SK-N-DZ (cell line): ENCODE measurements at regions not wholly inside any gene's neighbourhood (a gene's known extent, or its start where the extent isn't known, plus 50 kb on each side); places are given as distances from the start of the nearest gene placed in this dataset.
"Not testable (repeated sequence)": the region's sequence is repeated elsewhere in the genome, so short reads cannot be mapped to it uniquely, and the experiment has no call there.

ENCODE experiments used
- DNase-seq: peaks from one replicate; pipeline ENCODE4 v3.0.0-alpha.2; 2015; ENCODE audit warnings: low spot score

DNA sequence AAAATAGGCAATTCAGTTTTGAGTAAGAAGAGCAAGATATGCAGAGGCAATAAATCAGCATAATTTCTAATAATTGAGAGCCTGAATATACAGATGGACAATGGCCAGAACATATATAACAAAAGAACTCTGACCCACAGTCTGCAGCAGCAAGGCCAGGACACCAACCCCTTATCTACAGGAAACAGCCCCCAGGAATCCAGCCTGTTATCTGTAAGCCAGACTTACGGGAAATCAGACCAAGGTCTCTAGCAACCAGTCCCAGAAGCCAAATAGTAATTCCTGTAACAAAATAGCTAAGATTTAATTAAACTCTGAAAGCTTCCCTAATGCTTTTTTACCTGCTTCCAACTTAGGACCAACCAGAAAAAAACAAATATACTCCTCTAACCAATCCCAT is 434.5 kb upstream of the GYPC start:
- no peak for DNase-seq

- no peak for DNase-seq
These were observed 433.7 kb upstream of the GYPC start for GRCh38 chr2:126222278-126222677.

GRCh38 chr2:126224776-126225175 is 431.2 kb upstream of the GYPC start:
- no peak for DNase-seq

DNA sequence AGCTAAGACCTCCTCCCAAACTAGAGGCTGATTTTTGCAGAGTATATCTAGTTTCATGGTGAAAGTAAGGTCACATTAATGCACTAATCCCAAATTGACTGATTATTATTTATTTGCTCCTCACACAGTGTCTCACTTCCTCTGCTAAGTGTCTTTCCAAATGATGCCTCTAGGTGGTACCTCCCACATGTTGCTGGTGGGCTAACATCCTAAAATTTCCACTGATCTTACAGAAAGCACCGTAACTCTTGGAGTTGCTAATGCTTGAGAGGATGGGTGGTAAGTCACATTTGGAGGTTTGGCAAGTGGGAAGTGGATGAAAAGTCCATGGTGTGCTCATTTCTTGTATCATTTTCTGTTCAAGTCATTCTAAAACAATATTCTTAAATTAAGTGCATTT is 428.7 kb upstream of the GYPC start:
- DNase-seq = no peak

GRCh38 chr2:126228531-126228930 is 427.4 kb upstream of the GYPC start:
- no peak for DNase-seq

DNA sequence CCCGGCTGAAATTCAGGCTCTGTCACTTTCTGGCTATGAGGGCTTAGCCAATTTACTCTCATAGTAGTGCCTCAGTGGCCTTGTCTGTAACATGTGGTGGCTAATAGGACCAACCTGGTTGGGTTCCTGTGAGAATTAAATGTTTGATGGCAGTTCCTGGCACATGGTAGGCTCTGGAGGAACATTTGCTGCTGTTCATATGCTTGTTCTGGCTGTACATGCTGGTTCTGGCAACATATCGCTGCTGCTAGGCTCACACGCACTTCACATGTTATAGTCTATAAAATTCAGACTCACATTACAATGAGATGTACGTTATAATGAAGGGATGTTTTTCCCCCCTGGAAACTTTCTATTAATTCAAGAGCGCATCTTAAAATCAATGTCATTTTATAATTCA is 417.7 kb upstream of the GYPC start:
- DNase-seq = no peak

DNA sequence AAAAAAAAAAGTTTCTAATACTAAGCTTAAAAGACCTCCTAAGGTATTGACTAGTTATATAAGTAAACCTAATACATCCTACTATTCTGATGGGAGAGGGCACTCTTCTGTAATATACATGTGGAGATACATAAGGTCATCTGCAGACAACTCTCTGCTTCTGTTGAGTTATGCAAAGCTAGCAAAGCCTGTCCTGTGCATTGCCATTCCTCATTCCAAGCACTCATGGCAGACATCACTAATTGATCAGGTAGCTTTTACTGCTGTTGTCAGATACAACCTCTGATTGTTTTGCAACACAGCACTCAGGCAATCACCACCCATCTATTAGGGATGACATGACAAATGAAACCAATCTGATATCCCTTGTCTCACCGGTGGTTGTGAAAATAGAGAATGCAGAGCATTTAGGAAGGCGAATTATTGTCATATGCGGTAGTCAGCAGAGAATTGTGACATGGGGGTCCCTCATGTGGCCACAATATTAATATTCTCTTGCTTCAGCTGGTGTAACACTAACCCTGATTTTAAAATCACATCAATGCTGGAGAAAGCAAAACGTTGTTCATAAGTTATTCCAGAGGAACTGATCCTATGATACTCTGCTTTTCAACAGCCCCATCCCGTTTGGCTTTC is 416.5 kb upstream of the GYPC start:
- peak; percentile 13 for DNase-seq

- DNase-seq = no peak
These were observed 415.0 kb upstream of the GYPC start for GRCh38 chr2:126241001-126241400.

GRCh38 chr2:126241411-126241810 is 414.5 kb upstream of the GYPC start:
- no peak for DNase-seq

DNA sequence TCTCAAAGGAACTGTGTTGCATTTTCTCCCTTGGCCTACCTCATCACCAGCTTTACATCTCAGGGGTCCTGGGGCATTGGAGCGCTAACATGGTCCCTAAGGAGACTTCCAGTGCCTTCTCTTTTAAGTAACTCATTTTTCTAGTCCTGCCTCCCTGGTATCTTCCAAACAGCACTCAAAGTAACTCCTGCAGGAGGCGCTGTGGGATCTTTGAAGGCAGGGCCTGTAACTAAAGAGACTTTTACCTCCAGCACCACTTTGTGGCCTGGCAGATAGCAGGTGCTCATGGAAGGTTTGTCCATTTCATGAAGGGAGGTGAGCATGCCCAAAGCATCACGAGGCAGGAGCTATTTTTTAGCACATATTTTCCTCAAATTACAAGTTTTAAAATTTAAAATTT is 411.0 kb upstream of the GYPC start:
- peak; percentile 32 for DNase-seq

DNA sequence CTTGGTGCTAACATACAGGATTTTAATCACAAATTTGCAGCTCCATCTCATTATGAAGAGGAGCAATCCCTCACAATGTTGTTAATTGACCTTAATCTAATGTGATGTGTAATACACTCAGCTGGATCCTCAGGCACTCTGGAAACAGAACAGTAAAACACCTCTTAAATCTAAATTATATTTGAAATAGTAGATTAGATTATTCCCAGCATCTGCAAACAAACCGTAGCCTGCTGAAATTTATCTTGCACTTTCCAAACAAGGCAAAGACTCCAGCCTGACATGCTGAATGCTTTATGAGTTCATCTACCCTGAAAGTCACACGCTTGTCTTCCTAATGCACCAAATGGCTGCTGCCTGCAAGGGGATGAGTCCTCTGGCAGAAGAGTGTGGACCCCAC is 402.3 kb upstream of the GYPC start:
- DNase-seq = peak; percentile 52

DNA sequence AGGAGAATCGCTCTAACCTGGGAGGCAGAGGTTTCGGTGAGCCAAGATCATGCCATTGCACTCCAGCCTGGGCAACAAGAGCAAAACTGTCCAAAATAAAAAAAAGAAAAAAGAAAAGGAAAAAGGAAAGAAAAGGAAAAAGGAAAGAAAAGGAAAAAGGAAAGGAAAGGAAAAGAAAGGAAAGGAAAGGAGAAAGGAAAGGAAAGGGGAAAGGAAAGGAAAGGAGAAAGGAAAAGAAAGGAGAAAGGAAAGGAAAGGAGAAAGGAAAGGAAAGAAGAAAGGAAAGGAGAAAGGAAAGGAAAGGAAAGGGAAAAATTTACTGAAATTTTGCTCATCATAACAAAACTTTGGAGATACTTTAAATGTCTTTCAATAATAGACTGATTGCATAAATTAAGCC is 391.3 kb upstream of the GYPC start:
- DNase-seq = no peak

- no peak for DNase-seq
These were observed 386.0 kb upstream of the GYPC start for GRCh38 chr2:126269911-126270310.

- DNase-seq = no peak
These were observed 385.4 kb upstream of the GYPC start for GRCh38 chr2:126270587-126270986.

GRCh38 chr2:126272401-126272800 is 383.6 kb upstream of the GYPC start:
- DNase-seq = no peak

GRCh38 chr2:126275098-126275497 is 380.9 kb upstream of the GYPC start:
- DNase-seq = peak; percentile 15

GRCh38 chr2:126276268-126276667 is 379.7 kb upstream of the GYPC start:
- DNase-seq = not testable (repeated sequence)

- no peak for DNase-seq
These were observed 367.6 kb upstream of the GYPC start for GRCh38 chr2:126288362-126288761.

DNA sequence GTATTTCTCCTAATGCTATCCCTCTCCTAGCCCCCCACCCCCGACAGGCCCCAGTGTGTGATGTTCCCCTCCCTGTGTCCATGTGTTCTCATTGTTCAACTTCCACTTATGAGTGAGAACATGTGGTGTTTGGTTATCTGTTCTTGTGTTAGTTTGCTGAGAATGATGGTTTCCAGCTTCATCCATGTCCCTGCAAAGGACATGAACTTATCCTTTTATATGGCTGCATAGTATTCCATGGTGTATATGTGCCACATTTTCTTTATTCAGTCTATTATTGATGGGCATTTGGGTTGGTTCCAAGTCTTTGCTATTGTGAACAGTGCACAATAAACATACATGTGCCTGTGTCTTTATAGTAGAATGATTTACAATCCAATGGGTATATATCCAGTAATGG is 362.0 kb upstream of the GYPC start:
- DNase-seq = not testable (repeated sequence)

DNA sequence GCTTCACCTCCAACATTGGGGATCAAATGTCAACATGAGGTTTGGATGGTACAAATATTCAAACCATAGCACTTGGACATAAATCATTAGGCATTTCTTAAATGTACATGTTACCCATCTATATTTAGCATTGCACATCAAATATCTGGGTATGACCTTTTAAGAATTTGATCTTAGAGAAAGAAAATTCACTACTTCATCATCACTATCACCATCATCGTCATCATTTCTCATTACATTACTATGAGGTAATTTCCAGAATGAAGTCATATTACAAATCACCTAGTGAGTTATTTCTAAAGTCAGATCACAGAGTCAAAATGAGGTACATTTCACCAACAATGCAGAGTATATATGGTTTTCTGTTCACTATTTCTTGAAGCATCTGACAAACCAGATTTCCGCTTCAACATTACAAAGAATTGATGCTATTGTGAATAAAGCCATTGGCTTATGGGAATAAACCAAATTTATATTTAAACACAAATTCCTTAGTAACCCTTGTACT is 356.4 kb upstream of the GYPC start:
- no peak for DNase-seq

DNA sequence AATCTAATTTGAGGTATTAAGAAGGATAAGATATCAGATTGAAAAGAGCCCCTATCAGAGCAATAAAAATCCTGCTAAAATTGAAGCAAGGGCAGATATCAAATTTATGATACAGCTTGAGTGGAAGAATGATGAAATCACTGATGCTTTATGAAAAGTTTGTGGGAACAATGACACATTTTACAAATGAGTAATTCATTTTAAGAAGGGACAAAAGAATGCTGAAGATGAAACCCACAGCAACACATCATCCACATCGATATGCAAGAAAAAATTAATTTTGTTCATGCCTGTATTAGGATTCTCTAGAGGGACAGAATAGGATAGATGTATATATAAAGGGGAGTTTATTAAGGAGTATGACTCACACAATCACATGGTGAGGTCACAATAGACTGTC is 355.6 kb upstream of the GYPC start:
- no peak for DNase-seq

DNA sequence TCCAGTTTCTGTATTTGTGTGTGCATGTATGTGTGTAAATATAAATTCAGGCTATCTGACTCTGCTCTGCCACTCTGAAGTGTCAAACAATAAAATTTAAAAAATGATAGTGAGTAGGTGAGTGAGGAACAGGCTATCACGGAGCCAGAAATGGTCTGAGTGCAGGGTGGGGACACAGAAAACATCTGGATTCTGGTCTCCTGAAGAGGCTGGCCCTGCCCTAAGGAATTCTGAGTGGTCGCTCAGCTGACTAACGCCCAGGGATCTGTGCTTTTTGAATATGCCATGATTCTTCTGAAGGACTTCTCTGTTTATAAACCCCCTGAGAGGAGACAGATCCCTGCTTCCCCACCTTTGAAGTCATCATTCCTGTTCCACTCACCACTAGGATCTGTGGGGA is 353.9 kb upstream of the GYPC start:
- DNase-seq = no peak

DNA sequence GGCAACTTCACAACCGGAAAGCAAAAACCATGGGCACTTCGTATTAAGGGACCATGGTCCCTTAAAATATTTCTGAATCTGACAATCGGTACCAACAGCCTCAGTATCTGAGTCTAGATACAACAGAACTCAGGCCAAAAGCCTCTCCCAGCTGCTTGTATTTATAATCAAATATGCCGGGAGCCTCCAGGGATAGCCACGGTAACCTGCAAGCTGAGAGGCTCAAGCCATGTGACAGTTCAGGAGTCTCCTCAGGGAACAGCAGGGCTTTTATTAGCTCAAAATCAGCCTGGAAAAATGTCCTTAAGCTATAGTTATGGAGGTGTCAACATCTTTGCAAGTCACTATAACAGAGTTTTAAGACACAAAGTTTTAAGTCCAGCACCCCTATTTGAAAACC is 352.8 kb upstream of the GYPC start:
- DNase-seq = peak; percentile 48

- no peak for DNase-seq
These were observed 351.8 kb upstream of the GYPC start for GRCh38 chr2:126304154-126304553.
